ENCODE measurements at regions not wholly inside any gene's neighbourhood (a gene's known extent, or its start where the extent isn't known, plus 50 kb on each side); places are given as distances from the start of the nearest gene placed in this dataset.
"Not testable (repeated sequence)": the region's sequence is repeated elsewhere in the genome, so short reads cannot be mapped to it uniquely, and the experiment has no call there.

- no peak for DNase-seq
These were observed 72.5 kb downstream of the RRAGC start for GRCh38 chr1:38787041-38787440.

- DNase-seq, result no peak
These were observed 73.5 kb downstream of the RRAGC start for GRCh38 chr1:38786040-38786436.

- no peak for DNase-seq
These were observed 74.1 kb downstream of the RRAGC start for GRCh38 chr1:38785285-38786039.

- no peak for DNase-seq
These were observed 74.9 kb downstream of the RRAGC start for GRCh38 chr1:38784452-38785284.

GRCh38 chr1:38783640-38784229 is 75.8 kb downstream of the RRAGC start:
- no peak for DNase-seq

- no peak for DNase-seq
These were observed 77.5 kb downstream of the RRAGC start for GRCh38 chr1:38781872-38782617.

GRCh38 chr1:38780133-38780532 is 79.4 kb downstream of the RRAGC start:
- no peak for DNase-seq

- no peak for DNase-seq
These were observed 80.1 kb downstream of the RRAGC start for GRCh38 chr1:38779491-38779890.

GRCh38 chr1:38778521-38778920 is 81.1 kb downstream of the RRAGC start:
- no peak for DNase-seq

- DNase-seq, result no peak
These were observed 81.5 kb downstream of the RRAGC start for GRCh38 chr1:38778051-38778450.

GRCh38 chr1:38777464-38777957 is 82.1 kb downstream of the RRAGC start:
- no peak for DNase-seq

- no peak for DNase-seq
These were observed 83.0 kb downstream of the RRAGC start for GRCh38 chr1:38776466-38777065.

GRCh38 chr1:38775175-38775845 is 84.3 kb downstream of the RRAGC start:
- DNase-seq, result no peak

- no peak for DNase-seq
These were observed 86.1 kb downstream of the RRAGC start for GRCh38 chr1:38773483-38773882.

GRCh38 chr1:38772953-38773352 is 86.6 kb downstream of the RRAGC start:
- no peak for DNase-seq

- DNase-seq, result no peak
These were observed 87.5 kb downstream of the RRAGC start for GRCh38 chr1:38772026-38772425.

- DNase-seq, result not testable (repeated sequence)
These were observed 88.9 kb downstream of the RRAGC start for GRCh38 chr1:38770516-38771173.

- no peak for DNase-seq
These were observed 93.4 kb downstream of the RRAGC start for GRCh38 chr1:38766125-38766524.

- DNase-seq, result no peak
These were observed 96.5 kb downstream of the RRAGC start for GRCh38 chr1:38763121-38763520.

- no peak for DNase-seq
These were observed 99.0 kb downstream of the RRAGC start for GRCh38 chr1:38760562-38760961.

- no peak for DNase-seq
These were observed 100.8 kb downstream of the RRAGC start for GRCh38 chr1:38758820-38759219.

Measured in NK-92 treated with Interleukin-12 subunit alpha and Interleukin-12 subunit beta, amount 100 ng/mL, for 24 hours (cell line).